GM12878 (cell line): ENCODE measurements at regions not wholly inside any gene's neighbourhood (a gene's known extent, or its start where the extent isn't known, plus 50 kb on each side); places are given as distances from the start of the nearest gene placed in this dataset.

Source experiments
- ATAC-seq: fragments of 200-7000 bp; cut with Tn5 transposase; 3 replicates; pipeline ENCODE4 v1.9.1; 2020; ENCODE audit warnings: mild to moderate bottlenecking, moderate library complexity
- BruUV-seq: library from RNA; stranded (reverse); fragments of 400-500 nt; replicated peaks from 2 replicates; lab custom pipeline; 2021; lab: Mats Ljungman, UMichigan
- CTCF ChIA-PET: fragments of 300-600 bp; sonication (Branson Sonifier 250); formaldehyde crosslinking; extraction: SDS; loops from one replicate; lab custom pipeline; 2021; ENCODE audit warnings: inconsistent platforms; lab: Yijun Ruan, JAX
- POLR2A ChIA-PET: fragments of 350-600 bp; formaldehyde crosslinking; extraction: SDS; loops from one replicate; lab custom pipeline; 2021; ENCODE audit warnings: inconsistent platforms; lab: Charles Lee
- RAD21 ChIA-PET: fragments of 300-600 bp; sonication (Branson Sonifier 250); formaldehyde crosslinking; loops from one replicate; lab custom pipeline; 2023; ENCODE audit warnings: antibody characterized with exemption; ENCODE audit not compliant: unreplicated experiment; lab: Charles Lee
- SMC1A ChIA-PET: fragments of 300-600 bp; sonication (Branson Sonifier 250); formaldehyde crosslinking; loops from one replicate; lab custom pipeline; 2023; ENCODE audit not compliant: unreplicated experiment, uncharacterized antibody; lab: Charles Lee
- DNase-seq: peaks from one replicate; pipeline ENCODE4 v3.0.0-alpha.2; 2011; ENCODE audit warnings: low read depth, low spot score
- FAIRE-seq: peaks from 3 replicates; lab custom pipeline; 2011; peaks lifted over from hg19 to GRCh38; lab: Jason Lieb, UNC
- H2AFZ ChIP-seq: 2 replicates; pipeline ENCODE4 v1.6.0; 2011; ENCODE audit warnings: low read depth, low read length, control low read depth; ENCODE audit not compliant: control insufficient read depth
- H3K27ac ChIP-seq: 2 replicates; pipeline ENCODE4 v1.5.1; 2011; ENCODE audit warnings: control low read depth; ENCODE audit not compliant: control insufficient read depth, insufficient read depth
- H3K27me3 ChIP-seq, 2 experiments: replicated peaks in 1 of 2; 2 replicates each; pipeline versions ENCODE4 v1.6.0 to v1.6.1; 2011; ENCODE audit warnings: low read length in 1 of 2; ENCODE audit not compliant: control insufficient read depth in 2 of 2, insufficient read depth in 2 of 2
- H3K36me3 ChIP-seq, 2 experiments: 2 replicates each; pipeline ENCODE4 v1.5.1; 2011; ENCODE audit warnings: low read length in 1 of 2; ENCODE audit not compliant: control insufficient read depth in 2 of 2, insufficient read depth in 2 of 2
- H3K4me1 ChIP-seq: 2 replicates; pipeline ENCODE4 v1.6.1; 2011; ENCODE audit warnings: mild to moderate bottlenecking, low read length, moderate library complexity, mixed read lengths; ENCODE audit not compliant: control insufficient read depth, insufficient read depth
- H3K4me2 ChIP-seq: 2 replicates; pipeline ENCODE4 v1.6.0; 2011; ENCODE audit warnings: control low read depth; ENCODE audit not compliant: control insufficient read depth, insufficient read depth
- H3K4me3 ChIP-seq: fragments of 200-600 bp; sonication (generic); 2 replicates; pipeline ENCODE4 v1.5.1; 2016
- H3K79me2 ChIP-seq: 2 replicates; pipeline ENCODE4 v1.6.0; 2011; ENCODE audit warnings: low read length; ENCODE audit not compliant: control insufficient read depth, insufficient read depth
- H3K9ac ChIP-seq: 2 replicates; pipeline ENCODE4 v1.8.0; 2011; ENCODE audit warnings: low read length, control low read depth, mixed read lengths; ENCODE audit not compliant: control insufficient read depth, insufficient read depth
- H3K9me3 ChIP-seq: replicated peaks from 3 replicates; pipeline ENCODE4 v1.5.1; 2011; ENCODE audit warnings: mild to moderate bottlenecking, low read length; ENCODE audit not compliant: control insufficient read depth, insufficient read depth
- H4K20me1 ChIP-seq: 2 replicates; pipeline ENCODE4 v1.6.0; 2011; ENCODE audit not compliant: control insufficient read depth, insufficient read depth
- BHLHE40 ChIP-seq, 2 experiments: fragments of 450-650 bp in 1 of 2; IDR thresholded peaks; 2 replicates each; pipeline ENCODE4 v1.6.1; 2011 to 2017; ENCODE audit warnings: low read depth in 2 of 2, borderline replicate concordance in 1 of 2, improper control_type of control experiment in 1 of 2, low read length in 1 of 2, mild to moderate bottlenecking in 1 of 2
- CHD1 ChIP-seq: IDR thresholded peaks from 2 replicates; pipeline ENCODE4 v1.6.1; 2012; ENCODE audit warnings: low read depth, low read length, improper control_type of control experiment
- CHD2 ChIP-seq: IDR thresholded peaks from 2 replicates; pipeline ENCODE4 v1.6.1; 2011; ENCODE audit warnings: low read depth, low read length, improper control_type of control experiment, borderline replicate concordance
- EGR1 ChIP-seq, 2 experiments: IDR thresholded peaks; 1 replicate in 1 of 2; 2 replicates in 1 of 2; pipeline ENCODE4 v1.6.1; 2011 to 2012; ENCODE audit warnings: low read depth in 2 of 2, low read length in 2 of 2, borderline replicate concordance in 1 of 2, mild to moderate bottlenecking in 1 of 2, moderate library complexity in 1 of 2
- GATAD2B ChIP-seq: fragments of 450-650 bp; conservative IDR thresholded peaks from 2 replicates; pipeline ENCODE4 v1.6.1; 2017; ENCODE audit warnings: low read depth, mild to moderate bottlenecking, moderate library complexity
- IRF3 ChIP-seq: fragments of 450-650 bp; IDR thresholded peaks from 2 replicates; pipeline ENCODE4 v1.6.1; 2014; ENCODE audit warnings: mild to moderate bottlenecking
- MTA2 ChIP-seq: fragments of 450-650 bp; IDR thresholded peaks from 2 replicates; pipeline ENCODE4 v1.6.1; 2016; ENCODE audit warnings: low read depth, mild to moderate bottlenecking, moderate library complexity
- NFYA ChIP-seq: IDR thresholded peaks from 2 replicates; pipeline ENCODE4 v1.6.1; 2011; ENCODE audit warnings: low read depth, mild to moderate bottlenecking, low read length, improper control_type of control experiment, borderline replicate concordance
- RB1 ChIP-seq: fragments of 450-650 bp; formaldehyde crosslinking; IDR thresholded peaks from 2 replicates; pipeline ENCODE4 v1.6.1; 2017; ENCODE audit warnings: mild to moderate bottlenecking, borderline replicate concordance
- RBBP5 ChIP-seq: fragments of 200-600 bp; sonication (generic); conservative IDR thresholded peaks from 2 replicates; pipeline ENCODE4 v1.6.1; 2016
- TARDBP ChIP-seq: IDR thresholded peaks from 2 replicates; pipeline ENCODE4 v1.6.1; 2016; ENCODE audit warnings: borderline replicate concordance
- ZNF687 ChIP-seq: fragments of 450-650 bp; IDR thresholded peaks from 2 replicates; pipeline ENCODE4 v1.6.1; 2017; ENCODE audit warnings: mild to moderate bottlenecking, moderate library complexity
- ZSCAN29 ChIP-seq: fragments of 450-650 bp; IDR thresholded peaks from 2 replicates; pipeline ENCODE4 v1.6.1; 2017; ENCODE audit warnings: mild to moderate bottlenecking, moderate library complexity
- WGBS: methylation state at CpG from one replicate; pipeline ENCODE4 v1.1.6; 2016; ENCODE audit warnings: low lambda C conversion rate; ENCODE audit not compliant: insufficient replicate concordance, insufficient coverage; ENCODE audit errors: missing lambda C conversion rate; 5-methylcytosine and 5-hydroxymethylcytosine counted together
- in situ Hi-C: fragments of 300-500 bp; cut with MboI; formaldehyde crosslinking; loops from 9 replicates; pipeline ENCODE4 v1.14.3; 2018; ENCODE audit warnings: mixed read lengths
- intact Hi-C: fragments of 100-400 bp; cut with micrococcal nuclease; formaldehyde crosslinking; loops from one replicate; pipeline ENCODE4 v1.14.2; 2022; ENCODE audit not compliant: unreplicated experiment
- TF ChIP-seq, protein P1 (sequence below): fragments of 450-650 bp; IDR thresholded peaks from 2 replicates; pipeline ENCODE4 v1.6.1; 2017; ENCODE audit warnings: mild to moderate bottlenecking, low read depth, inconsistent platforms; ENCODE audit not compliant: poor library complexity, severe bottlenecking

GRCh38 chr2:175808078-175808477, 194.0 kb downstream of the LNPK start (continued):
- no peak for TF ChIP-seq MTA2
- TF ChIP-seq, protein P1, sequence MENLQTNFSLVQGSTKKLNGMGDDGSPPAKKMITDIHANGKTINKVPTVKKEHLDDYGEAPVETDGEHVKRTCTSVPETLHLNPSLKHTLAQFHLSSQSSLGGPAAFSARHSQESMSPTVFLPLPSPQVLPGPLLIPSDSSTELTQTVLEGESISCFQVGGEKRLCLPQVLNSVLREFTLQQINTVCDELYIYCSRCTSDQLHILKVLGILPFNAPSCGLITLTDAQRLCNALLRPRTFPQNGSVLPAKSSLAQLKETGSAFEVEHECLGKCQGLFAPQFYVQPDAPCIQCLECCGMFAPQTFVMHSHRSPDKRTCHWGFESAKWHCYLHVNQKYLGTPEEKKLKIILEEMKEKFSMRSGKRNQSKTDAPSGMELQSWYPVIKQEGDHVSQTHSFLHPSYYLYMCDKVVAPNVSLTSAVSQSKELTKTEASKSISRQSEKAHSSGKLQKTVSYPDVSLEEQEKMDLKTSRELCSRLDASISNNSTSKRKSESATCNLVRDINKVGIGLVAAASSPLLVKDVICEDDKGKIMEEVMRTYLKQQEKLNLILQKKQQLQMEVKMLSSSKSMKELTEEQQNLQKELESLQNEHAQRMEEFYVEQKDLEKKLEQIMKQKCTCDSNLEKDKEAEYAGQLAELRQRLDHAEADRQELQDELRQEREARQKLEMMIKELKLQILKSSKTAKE, result no peak
- no peak for TF ChIP-seq TARDBP
- no peak for TF ChIP-seq ZNF687

- Histone ChIP-seq H3K27me3 (no peaks in the 10 kb centered on the region; a peak in 1 of 4 replicates), H3K27ac (no peak overlapping the region), H4K20me1 (no peaks in the 10 kb centered on the region; the same call in 1 of the 2 replicates), H2AFZ (no peak overlapping the region), H3K4me3 (no peak overlapping the region), H3K4me1 (no peaks in the 10 kb centered on the region), H3K9me3 (no peaks in the 10 kb centered on the region), H3K36me3 (no peaks in the 10 kb centered on the region), H3K79me2 (no peaks in the 10 kb centered on the region), H3K4me2 (no peak overlapping the region), H3K9ac (no peak overlapping the region)
- BruUV-seq, result no TSS peak
- DNase-seq (no peak), FAIRE-seq (no peak), ATAC-seq (no peak)
- SMC1A ChIA-PET, result interaction anchor here (0.7 to 1.4 kb wide), 2 partner anchors 19 to 174 kb away, joined by 4 read pairs; no protein-coding TSS in a partner anchor
- CTCF ChIA-PET, result no interaction called here
- RAD21 ChIA-PET, result no interaction called here
- WGBS, result 11% methylated on average over 5 of the region's 5 CpGs
- POLR2A ChIA-PET, result no interaction called here
- intact Hi-C loops (no loop called here), in situ Hi-C loops (no loop called here)
- TF ChIP-seq IRF3 (no peak), ZSCAN29 (no peak), NFYA (no peak), BHLHE40 (IDR thresholded peaks at IDR 0.05; ENCODE audit: borderline replicate concordance in 1 of 2, low read depth in 2 of 2, low read length in 1 of 2) (no peak), GATAD2B (no peak), CHD2 (no peak), RB1 (no peak), CHD1 (no peak), RBBP5 (no peak), EGR1 (IDR thresholded peaks at IDR 0.05; ENCODE audit: borderline replicate concordance in 1 of 2, low read depth in 2 of 2, low read length in 2 of 2) (no peak)
Measured at GRCh38 chr2:175807031-175807873, 194.8 kb downstream of the LNPK start.
